Lower leg skin (tissue), 3 donors: ENCODE measurements at regions not wholly inside any gene's neighbourhood (a gene's known extent, or its start where the extent isn't known, plus 50 kb on each side); places are given as distances from the start of the nearest gene placed in this dataset.

ENCODE experiments used
- POLR2A ChIP-seq, 2 donors: fragments of 450-650 bp; IDR thresholded peaks; one replicate each; pipeline ENCODE4 v1.6.1; 2016 to 2017; ENCODE audit warnings: antibody characterized with exemption in 2 of 2, mild to moderate bottlenecking in 1 of 2, moderate library complexity in 1 of 2
- TF ChIP-seq, protein P1 (sequence below), 3 donors: fragments of 450-650 bp; IDR thresholded peaks; one replicate each; pipeline ENCODE4 v1.5.1; 2016; ENCODE audit warnings: antibody characterized with exemption in 3 of 3, mild to moderate bottlenecking in 3 of 3, moderate library complexity in 2 of 3

DNA sequence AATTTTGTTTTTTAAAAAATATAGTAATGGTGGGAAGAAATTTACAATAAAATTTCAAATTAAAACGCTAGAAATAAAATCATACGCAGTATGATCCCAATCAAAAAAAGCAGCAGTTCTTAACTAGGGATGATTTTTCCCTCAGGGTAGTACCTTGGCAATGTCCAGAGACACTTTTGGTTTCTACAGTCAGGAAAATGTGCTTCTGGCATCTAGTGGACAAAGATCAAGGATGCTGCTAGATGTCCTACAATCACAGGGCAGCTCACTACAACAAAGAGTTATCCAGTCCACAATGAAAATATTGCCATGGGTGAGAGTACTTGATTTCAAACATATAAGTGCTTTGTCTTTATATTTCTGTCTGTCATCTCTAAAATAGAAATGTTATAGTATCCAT lies 400.2 kb upstream of the SGCD start:
- TF ChIP-seq, protein P1, sequence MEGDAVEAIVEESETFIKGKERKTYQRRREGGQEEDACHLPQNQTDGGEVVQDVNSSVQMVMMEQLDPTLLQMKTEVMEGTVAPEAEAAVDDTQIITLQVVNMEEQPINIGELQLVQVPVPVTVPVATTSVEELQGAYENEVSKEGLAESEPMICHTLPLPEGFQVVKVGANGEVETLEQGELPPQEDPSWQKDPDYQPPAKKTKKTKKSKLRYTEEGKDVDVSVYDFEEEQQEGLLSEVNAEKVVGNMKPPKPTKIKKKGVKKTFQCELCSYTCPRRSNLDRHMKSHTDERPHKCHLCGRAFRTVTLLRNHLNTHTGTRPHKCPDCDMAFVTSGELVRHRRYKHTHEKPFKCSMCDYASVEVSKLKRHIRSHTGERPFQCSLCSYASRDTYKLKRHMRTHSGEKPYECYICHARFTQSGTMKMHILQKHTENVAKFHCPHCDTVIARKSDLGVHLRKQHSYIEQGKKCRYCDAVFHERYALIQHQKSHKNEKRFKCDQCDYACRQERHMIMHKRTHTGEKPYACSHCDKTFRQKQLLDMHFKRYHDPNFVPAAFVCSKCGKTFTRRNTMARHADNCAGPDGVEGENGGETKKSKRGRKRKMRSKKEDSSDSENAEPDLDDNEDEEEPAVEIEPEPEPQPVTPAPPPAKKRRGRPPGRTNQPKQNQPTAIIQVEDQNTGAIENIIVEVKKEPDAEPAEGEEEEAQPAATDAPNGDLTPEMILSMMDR (IDR thresholded peaks at IDR 0.05), result no peak
- TF ChIP-seq POLR2A (IDR thresholded peaks at IDR 0.05), result no peak
